NB4 (cell line): ENCODE measurements at regions not wholly inside any gene's neighbourhood (a gene's known extent, or its start where the extent isn't known, plus 50 kb on each side); places are given as distances from the start of the nearest gene placed in this dataset.

Experiments
- POLR2A ChIP-seq: IDR thresholded peaks from 2 replicates; pipeline ENCODE4 v1.6.1; 2011; ENCODE audit warnings: mild to moderate bottlenecking; ENCODE audit not compliant: insufficient read length; ENCODE audit errors: extremely low read depth
- TF ChIP-seq, protein P1 (sequence below): IDR thresholded peaks from one replicate; pipeline ENCODE4 v1.5.1; 2012; ENCODE audit warnings: low read depth, low read length

DNA sequence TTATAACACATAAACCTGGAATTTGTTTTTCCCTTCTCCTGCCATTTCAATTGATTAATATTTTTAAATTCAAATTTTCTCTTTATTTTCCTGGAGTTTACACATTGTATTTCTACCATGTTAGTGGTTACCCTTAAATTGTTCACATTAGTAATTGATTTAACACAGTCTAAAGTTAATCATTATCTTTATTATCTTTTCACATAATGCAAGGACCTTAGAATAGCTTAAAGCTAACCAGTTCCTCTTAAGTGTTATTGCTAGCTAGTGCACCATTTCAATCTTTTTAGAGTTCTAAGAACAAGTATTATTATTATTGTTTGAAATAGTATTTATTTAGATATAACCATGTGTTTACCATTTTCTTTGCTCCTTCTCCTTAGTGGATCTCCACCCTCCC is 251.2 kb upstream of the FBXL7 start:
- TF ChIP-seq POLR2A = no peak
- TF ChIP-seq, protein P1, sequence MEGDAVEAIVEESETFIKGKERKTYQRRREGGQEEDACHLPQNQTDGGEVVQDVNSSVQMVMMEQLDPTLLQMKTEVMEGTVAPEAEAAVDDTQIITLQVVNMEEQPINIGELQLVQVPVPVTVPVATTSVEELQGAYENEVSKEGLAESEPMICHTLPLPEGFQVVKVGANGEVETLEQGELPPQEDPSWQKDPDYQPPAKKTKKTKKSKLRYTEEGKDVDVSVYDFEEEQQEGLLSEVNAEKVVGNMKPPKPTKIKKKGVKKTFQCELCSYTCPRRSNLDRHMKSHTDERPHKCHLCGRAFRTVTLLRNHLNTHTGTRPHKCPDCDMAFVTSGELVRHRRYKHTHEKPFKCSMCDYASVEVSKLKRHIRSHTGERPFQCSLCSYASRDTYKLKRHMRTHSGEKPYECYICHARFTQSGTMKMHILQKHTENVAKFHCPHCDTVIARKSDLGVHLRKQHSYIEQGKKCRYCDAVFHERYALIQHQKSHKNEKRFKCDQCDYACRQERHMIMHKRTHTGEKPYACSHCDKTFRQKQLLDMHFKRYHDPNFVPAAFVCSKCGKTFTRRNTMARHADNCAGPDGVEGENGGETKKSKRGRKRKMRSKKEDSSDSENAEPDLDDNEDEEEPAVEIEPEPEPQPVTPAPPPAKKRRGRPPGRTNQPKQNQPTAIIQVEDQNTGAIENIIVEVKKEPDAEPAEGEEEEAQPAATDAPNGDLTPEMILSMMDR = no peak
